Mammary epithelial cell (primary cell): ENCODE measurements at regions not wholly inside any gene's neighbourhood (a gene's known extent, or its start where the extent isn't known, plus 50 kb on each side); places are given as distances from the start of the nearest gene placed in this dataset.

Experiments used
- CTCF ChIP-seq, 2 donors: IDR thresholded peaks in 1 of 2; conservative IDR thresholded peaks in 1 of 2; 2 replicates each; pipeline ENCODE4 v1.5.1; 2011 to 2012; ENCODE audit warnings: inconsistent platforms in 2 of 2, low read length in 2 of 2, mild to moderate bottlenecking in 2 of 2, control low read depth in 1 of 2, low read depth in 1 of 2; ENCODE audit not compliant: insufficient read depth in 1 of 2; ENCODE audit errors: extremely low read depth in 1 of 2
- EZH2 ChIP-seq: IDR thresholded peaks from 2 replicates; pipeline ENCODE4 v1.6.1; 2012; ENCODE audit warnings: low read length, inconsistent platforms, borderline replicate concordance

- TF ChIP-seq CTCF (conservative IDR thresholded peaks at IDR 0.05 in 1 of 2, IDR thresholded peaks at IDR 0.05 in 1 of 2; ENCODE audit: extremely low read depth in 1 of 2, insufficient read depth in 1 of 2, low read depth in 1 of 2, low read length in 2 of 2): no peak
- TF ChIP-seq EZH2: no peak
These were observed 1130.3 kb downstream of the PCDH9 start for GRCh38 chr13:66099825-66100224.
